ENCODE measurements at regions not wholly inside any gene's neighbourhood (a gene's known extent, or its start where the extent isn't known, plus 50 kb on each side); places are given as distances from the start of the nearest gene placed in this dataset.
"Not testable (repeated sequence)": the region's sequence is repeated elsewhere in the genome, so short reads cannot be mapped to it uniquely, and the experiment has no call there.

- no peak for DNase-seq
Measured at GRCh38 chr2:52414561-52415295, 1352.9 kb upstream of the CHAC2 start.

DNA sequence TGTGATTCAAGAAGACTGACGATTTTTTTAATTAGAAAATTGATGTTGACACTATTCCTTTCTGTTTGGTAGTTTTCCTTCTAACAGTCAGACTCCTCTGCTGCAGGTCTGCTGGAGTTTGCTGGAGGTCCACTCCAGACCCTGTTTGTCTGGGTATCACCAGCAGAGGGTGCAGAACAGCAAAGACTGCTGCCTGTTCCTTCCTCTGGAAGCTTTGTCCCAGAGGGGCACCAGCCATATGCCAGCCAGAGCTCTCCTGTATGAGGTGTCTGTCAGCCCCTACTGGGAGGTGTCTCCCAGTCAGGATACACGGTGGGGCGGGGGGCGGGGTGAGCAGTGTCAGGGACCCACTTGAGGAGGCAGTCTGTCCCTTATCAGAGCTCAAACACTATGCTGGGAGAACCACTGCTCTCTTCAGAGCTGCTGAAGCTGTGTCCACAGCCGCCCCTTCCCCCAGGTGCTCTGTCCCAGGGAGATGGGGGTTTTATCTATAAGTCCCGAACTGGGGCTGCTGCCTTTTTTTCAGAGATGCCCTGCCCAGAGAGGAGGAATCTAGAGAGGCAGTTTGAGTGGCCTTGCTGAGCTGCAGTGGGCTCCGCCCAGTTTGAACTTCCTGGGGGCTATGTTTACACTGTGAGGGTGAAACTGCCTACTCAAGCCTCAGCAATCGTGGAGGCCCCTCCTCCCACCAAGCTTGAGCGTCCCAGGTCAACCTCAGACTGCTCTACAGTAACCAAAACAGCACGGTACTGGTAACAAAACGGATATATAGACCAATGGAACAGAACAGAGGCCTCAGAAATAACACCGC lies 1358.1 kb upstream of the CHAC2 start:
- DNase-seq: not testable (repeated sequence)

DNA sequence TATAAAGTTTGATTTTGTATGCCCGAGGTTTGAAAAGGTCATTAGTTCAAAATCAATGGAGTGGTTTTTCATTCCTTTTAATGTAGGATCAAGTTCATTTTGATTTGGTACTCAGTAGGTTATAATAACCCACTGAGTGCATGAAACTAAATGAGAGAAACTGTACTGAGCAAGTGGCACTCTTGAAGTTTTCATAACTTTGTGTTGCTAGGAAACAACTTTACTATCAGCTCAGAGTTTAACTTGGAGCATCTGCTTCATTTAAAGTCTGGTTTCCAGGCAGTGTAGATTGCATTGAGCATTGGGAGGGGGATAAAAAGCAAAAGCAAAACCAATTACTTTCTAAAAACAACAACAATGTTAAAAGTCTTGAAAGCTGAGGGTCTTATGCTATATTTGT lies 1361.6 kb upstream of the CHAC2 start:
- no peak for DNase-seq

- no peak for DNase-seq
Measured at GRCh38 chr2:52404866-52405265, 1362.7 kb upstream of the CHAC2 start.

DNA sequence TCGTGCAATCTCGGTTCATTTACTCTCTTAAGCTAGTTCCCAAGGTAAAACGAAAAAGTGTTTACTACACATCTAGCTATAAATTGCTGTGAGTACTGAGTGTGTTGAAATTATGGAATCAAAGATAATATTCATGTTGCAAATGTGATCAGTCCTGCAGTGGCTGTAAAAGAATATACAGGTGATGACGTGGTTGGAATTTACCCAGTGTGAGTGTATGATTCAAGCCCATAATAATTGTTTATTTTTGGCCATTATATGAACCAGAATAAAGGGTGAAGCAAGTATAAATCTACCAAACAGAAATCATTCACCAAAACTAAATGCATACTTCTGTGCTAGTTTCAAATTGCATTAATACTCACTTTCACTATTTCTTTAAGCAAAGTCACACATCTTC lies 1363.6 kb upstream of the CHAC2 start:
- DNase-seq: no peak

- no peak for DNase-seq
Measured at GRCh38 chr2:52402128-52402527, 1365.5 kb upstream of the CHAC2 start.

DNA sequence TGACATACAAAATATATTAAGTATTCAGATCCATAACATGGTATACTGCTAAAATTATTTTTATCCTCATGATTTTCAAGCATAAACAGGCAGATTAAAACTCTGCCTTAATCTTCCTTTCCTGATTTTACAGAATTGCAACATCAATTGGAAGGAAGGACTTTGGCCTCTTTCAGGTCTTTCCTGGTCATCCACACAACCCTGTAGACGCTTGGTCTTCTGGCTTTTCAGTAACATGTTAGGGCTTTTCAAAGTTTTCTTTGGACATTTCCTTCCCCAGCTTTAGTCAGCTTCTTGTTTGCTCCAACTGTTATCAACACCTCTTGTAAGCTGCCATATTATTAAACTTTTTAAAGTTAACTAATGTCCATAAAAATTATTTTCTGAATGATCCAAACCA lies 1364.9 kb upstream of the NRXN1 start:
- DNase-seq: no peak

DNA sequence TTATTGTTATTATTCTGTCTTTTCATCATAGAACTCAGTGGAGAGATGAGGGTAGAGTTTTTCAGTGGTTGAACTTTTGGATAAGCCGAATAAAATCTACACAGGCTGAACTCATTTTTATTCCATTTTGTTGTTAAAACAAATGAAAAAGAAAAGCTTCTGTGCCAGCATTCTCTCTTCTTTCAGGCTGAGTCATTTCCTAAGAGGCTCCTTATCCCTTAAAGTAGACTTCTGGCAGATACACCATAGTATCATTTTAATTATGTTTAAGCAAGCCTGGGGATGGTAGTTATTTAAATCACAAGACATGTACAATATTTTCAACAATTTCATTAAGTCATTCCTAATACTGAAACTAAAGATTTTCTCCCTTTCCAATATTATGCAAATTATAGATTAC lies 1364.0 kb upstream of the NRXN1 start:
- no peak for DNase-seq

DNA sequence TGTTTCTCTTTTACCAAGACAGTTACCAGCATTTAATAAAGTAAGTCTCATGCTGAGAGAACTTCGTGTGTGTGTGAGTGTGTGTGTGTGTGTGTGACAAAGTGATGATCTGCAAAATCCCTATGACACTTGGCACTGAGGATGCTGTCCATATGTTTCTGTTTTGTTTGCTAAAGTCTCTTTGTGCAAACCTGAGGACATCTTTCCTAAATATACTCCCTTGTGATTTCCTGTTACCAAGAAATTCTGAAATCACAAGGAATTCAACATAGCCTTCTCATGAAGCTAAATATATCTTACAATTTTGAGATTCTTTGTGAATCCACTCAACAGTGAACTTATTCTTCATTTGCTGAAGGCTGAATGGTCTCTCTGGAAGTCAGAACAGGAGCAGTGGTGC lies 1359.7 kb upstream of the NRXN1 start:
- DNase-seq: no peak

DNA sequence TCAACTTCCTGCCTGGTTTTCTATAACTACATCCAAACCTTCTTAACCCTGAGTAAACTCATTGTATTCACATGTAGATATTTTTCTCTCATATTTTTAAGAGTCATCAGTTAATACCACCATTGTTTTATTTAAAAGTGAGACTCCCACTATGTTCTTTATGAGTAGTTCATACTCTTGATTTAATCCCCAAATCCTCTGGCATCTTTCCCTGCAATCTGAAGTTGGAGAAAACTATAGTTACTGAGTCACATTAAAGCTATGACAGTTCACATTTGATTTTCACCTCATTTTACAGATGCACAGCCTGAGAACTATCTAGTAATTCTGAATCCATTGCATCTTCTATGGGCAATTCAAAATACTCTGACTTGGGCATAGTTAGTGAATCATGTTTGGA lies 1358.7 kb upstream of the NRXN1 start:
- no peak for DNase-seq

- DNase-seq: no peak
Measured at GRCh38 chr2:52387937-52388590, 1356.1 kb upstream of the NRXN1 start.

DNA sequence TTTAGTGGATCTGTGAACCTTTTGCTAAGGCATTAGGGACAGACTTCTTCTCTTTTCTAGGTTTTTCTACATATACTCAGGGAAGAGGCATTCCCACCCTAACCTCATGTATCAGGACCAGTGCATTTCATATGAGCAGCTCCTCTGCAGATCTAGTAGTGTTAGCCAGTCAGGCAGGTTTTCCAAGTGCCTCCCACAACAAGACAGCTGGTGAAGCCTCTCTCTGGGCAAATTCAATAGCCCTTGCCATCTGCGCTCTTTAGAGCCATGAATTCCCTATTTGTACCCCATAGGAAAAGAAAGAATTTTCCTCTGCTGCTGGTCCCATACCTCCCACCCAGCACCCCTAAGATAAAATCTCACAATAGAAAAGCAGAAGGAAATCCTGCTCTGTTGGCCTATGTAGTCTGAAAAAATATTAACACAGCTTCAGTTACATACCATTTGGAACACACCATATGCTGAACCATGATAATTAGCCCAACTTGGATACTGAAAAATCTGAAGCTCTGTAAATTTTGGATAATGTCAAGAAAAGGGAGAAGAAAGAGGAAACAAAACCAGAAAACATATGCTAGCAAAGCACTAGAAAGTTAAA lies 1354.6 kb upstream of the NRXN1 start:
- DNase-seq: no peak

GRCh38 chr2:52383541-52383940 lies 1351.6 kb upstream of the NRXN1 start:
- no peak for DNase-seq

DNA sequence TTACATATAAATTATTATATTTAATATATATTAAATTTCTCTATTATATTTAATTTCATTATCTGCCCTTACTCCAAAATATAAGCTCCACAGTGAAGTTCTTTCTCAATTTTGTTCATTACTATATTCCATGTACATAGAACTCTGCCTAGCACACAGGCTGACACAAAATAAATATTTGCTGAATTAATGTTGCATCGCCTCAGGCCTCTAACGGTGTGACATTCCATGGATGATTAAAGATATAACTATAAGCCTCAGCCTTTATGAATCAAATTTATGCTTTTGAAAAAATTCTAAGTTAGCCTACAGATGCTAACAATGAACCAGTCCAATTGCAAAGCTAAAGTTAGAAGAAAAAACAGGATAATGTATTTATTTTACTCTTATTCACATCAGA lies 1337.2 kb upstream of the NRXN1 start:
- DNase-seq: no peak

- DNase-seq: no peak
Measured at GRCh38 chr2:52368141-52368540, 1336.2 kb upstream of the NRXN1 start.

- no peak for DNase-seq
Measured at GRCh38 chr2:52365946-52366345, 1334.0 kb upstream of the NRXN1 start.

DNA sequence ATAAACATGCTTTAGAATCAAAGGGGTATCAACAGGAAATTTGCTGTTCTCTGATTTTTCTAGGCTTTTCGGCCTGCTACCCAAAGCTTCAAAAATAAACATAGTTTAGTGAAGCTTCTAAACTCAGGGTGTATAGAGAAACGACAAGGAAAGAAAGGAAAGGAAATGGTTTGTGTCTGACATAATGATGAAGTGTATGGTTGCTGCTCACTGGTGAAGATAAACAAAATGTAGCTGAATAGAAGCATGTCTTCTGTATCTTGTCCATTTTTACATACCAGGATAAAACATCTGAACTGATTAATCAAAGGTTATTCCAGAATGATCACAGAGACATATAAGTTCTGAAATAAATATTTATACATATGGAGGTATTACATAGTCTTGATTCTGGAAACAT lies 1324.6 kb upstream of the NRXN1 start:
- no peak for DNase-seq

DNA sequence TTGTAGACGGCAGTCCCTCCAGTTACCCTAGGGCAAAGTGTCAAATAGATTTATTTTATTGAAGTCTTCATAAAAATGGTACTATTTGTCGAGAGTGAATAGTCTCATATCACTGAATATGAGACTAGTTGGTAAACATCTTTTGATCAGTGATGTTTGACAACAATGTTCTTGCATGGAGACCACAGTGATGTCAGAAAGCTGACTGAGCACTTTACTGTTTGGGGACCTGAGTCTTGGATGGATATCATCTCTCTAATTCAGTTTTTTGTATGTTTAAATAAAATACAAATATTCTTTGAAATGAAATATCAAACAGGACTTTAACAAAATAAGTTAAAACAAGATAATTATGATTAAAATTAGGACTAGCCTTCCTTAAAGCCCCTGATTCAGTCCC lies 1315.4 kb upstream of the NRXN1 start:
- DNase-seq: no peak

DNA sequence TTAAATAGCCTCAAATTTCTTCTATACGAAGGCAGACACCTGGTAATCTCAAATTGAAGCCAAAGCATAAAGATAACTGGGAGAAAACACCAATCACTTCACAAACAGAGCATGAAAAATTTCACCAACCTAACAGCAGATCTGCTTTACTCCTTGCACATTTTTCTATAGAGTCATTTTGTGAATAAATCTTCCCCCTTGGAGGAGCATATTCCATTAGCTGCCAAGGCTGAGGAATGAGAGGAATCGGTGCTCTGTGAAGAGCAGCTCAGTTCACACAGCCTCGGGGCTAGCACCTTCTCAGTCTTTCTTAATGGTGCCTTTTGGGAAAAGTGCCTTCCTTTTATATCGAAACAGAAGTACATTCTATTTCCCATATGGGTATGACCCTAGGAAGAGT lies 1313.7 kb upstream of the NRXN1 start:
- DNase-seq: no peak

DNA sequence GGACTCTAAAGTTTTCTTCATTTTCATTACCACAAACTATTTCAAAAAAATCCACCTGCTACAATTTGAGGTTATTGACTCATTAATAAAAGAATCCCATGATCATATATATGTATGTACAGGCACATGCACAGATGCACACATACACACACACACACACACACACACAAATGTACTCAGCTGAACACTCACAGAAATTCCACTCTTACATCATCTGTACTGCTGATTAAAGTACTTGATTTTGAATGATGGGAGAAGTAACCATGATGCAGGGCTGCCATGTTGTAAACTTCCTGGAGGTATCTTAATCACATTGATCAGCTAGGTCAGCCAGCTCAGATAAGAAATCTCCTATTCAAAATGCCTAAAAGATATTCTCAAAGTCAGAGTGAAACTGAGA lies 1313.2 kb upstream of the NRXN1 start:
- no peak for DNase-seq

GRCh38 chr2:52343706-52344266 lies 1311.9 kb upstream of the NRXN1 start:
- DNase-seq: no peak

- DNase-seq: no peak
Measured at GRCh38 chr2:52343010-52343409, 1311.1 kb upstream of the NRXN1 start.

DNA sequence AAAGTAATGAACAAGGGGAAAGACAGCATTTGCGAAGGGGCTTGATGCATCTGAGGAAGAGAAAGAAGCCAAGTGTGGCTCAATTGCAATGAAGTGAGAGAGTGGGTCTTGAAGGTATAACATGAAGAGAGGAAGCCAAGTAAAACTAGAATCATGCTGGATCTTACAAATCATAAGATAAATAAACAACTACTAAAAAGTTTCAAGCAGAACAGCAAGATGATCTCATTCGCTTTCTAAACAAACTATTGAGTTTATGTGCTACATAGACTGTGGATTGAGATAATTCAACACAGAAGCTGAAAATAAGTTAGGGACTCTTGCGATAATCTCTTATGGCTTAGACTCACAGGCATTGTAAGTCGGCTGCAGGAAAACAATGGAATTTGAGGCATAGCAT lies 1310.5 kb upstream of the NRXN1 start:
- no peak for DNase-seq

Measured in bone marrow (tissue), 2 donors.